Caco-2 (cell line): ENCODE measurements at regions not wholly inside any gene's neighbourhood (a gene's known extent, or its start where the extent isn't known, plus 50 kb on each side); places are given as distances from the start of the nearest gene placed in this dataset.
"Not testable (repeated sequence)": the region's sequence is repeated elsewhere in the genome, so short reads cannot be mapped to it uniquely, and the experiment has no call there.

ENCODE experiments used
- BruUV-seq: library from RNA; stranded (reverse); fragments of 400-500 nt; replicated peaks from 2 replicates; lab custom pipeline; 2021; lab: Mats Ljungman, UMichigan
- CTCF ChIA-PET: fragments of 300-600 bp; sonication (Branson Sonifier 250); formaldehyde crosslinking; loops from one replicate; lab custom pipeline; 2022; ENCODE audit warnings: antibody characterized with exemption; lab: Charles Lee
- POLR2A ChIA-PET: fragments of 300-600 bp; sonication (Branson Sonifier 250); formaldehyde crosslinking; loops from one replicate; lab custom pipeline; 2022; ENCODE audit warnings: antibody characterized with exemption; lab: Charles Lee
- DNase-seq, 2 experiments: peaks; one replicate each; pipeline versions ENCODE4 v3.0.0 to v3.0.0-alpha.2; 2020 to 2022
- H3K27me3 ChIP-seq: replicated peaks from 2 replicates; pipeline ENCODE4 v1.6.0; 2011; ENCODE audit warnings: low read length; ENCODE audit not compliant: control insufficient read depth, insufficient read depth
- H3K36me3 ChIP-seq: 2 replicates; pipeline ENCODE4 v1.5.1; 2011; ENCODE audit warnings: low read length; ENCODE audit not compliant: control insufficient read depth, insufficient read depth
- H3K4me1 ChIP-seq: fragments of 250-450 bp; sonication (Bioruptor Pico); 2 replicates; pipeline ENCODE4 v1.5.1; 2020; ENCODE audit warnings: mild to moderate bottlenecking
- H3K4me3 ChIP-seq: 2 replicates; pipeline ENCODE4 v1.5.1; 2011; ENCODE audit warnings: low read depth, mild to moderate bottlenecking, control low read depth, low read length
- H3K9me3 ChIP-seq: fragments of 250-450 bp; sonication (Bioruptor Pico); 2 replicates; pipeline ENCODE4 v1.5.1; 2020; ENCODE audit warnings: mild to moderate bottlenecking, moderate library complexity
- H3K27ac Mint-ChIP-seq: one replicate; pipeline ENCODE4 v1.8.0; 2022; ENCODE audit warnings: mixed read lengths; ENCODE audit not compliant: unreplicated experiment
- H3K27me3 Mint-ChIP-seq: one replicate; pipeline ENCODE4 v1.8.0; 2022; ENCODE audit warnings: mixed read lengths; ENCODE audit not compliant: insufficient read depth, unreplicated experiment
- H3K36me3 Mint-ChIP-seq: one replicate; pipeline ENCODE4 v1.8.0; 2022; ENCODE audit warnings: mild to moderate bottlenecking, mixed read lengths; ENCODE audit not compliant: insufficient read depth, unreplicated experiment
- H3K4me1 Mint-ChIP-seq: one replicate; pipeline ENCODE4 v1.8.0; 2022; ENCODE audit warnings: low read depth, mixed read lengths; ENCODE audit not compliant: unreplicated experiment
- H3K4me3 Mint-ChIP-seq: one replicate; pipeline ENCODE4 v1.8.0; 2022; ENCODE audit warnings: mild to moderate bottlenecking, moderate library complexity, mixed read lengths; ENCODE audit not compliant: unreplicated experiment
- H3K9me3 Mint-ChIP-seq: one replicate; pipeline ENCODE4 v1.8.0; 2022; ENCODE audit warnings: mixed read lengths; ENCODE audit not compliant: unreplicated experiment
- CTCF ChIP-seq, 2 experiments: fragments of 200-600 bp in 1 of 2; IDR thresholded peaks; 1 replicate in 1 of 2; 2 replicates in 1 of 2; pipeline versions ENCODE4 v1.5.1 to v1.8.0; 2011 to 2022; ENCODE audit warnings: antibody characterized with exemption in 1 of 2, control low read depth in 1 of 2, inconsistent platforms in 1 of 2, low read depth in 1 of 2, low read length in 1 of 2, mild to moderate bottlenecking in 1 of 2, moderate library complexity in 1 of 2; ENCODE audit not compliant: insufficient read depth in 1 of 2, severe bottlenecking in 1 of 2, unreplicated experiment in 1 of 2
- intact Hi-C: fragments of 100-400 bp; cut with micrococcal nuclease; formaldehyde crosslinking; loops from one replicate; pipeline ENCODE4 v1.10.0; 2022; ENCODE audit not compliant: unreplicated experiment

- ChIA-PET CTCF (no interaction called here), POLR2A (no interaction called here)
- no peaks in the 10 kb centered on the region for H3K36me3 ChIP-seq
- H3K4me1 ChIP-seq, result no peaks in the 10 kb centered on the region
- H3K4me1 Mint-ChIP-seq, result peaks cover 2% of the 10 kb centered on the region
- no peak overlapping the region for H3K27ac Mint-ChIP-seq
- peaks cover 9% of the 10 kb centered on the region for H3K9me3 Mint-ChIP-seq
- H3K4me3 Mint-ChIP-seq, result no peak overlapping the region
- no peaks in the 10 kb centered on the region for H3K27me3 Mint-ChIP-seq
- no peak for TF ChIP-seq CTCF (IDR thresholded peaks at IDR 0.05; ENCODE audit: insufficient read depth in 1 of 2, low read depth in 1 of 2, low read length in 1 of 2, severe bottlenecking in 1 of 2, unreplicated experiment in 1 of 2)
- H3K4me3 ChIP-seq, result no peak overlapping the region
- BruUV-seq, result no TSS peak
- H3K9me3 ChIP-seq, result no peaks in the 10 kb centered on the region
- no peak for DNase-seq
- no peaks in the 10 kb centered on the region for H3K36me3 Mint-ChIP-seq
- H3K27me3 ChIP-seq, result no peaks in the 10 kb centered on the region
- intact Hi-C loops, result no loop called here
Observed at GRCh38 chr5:68021227-68021626, 194.3 kb upstream of the PIK3R1 start.

GRCh38 chr5:68020461-68020969, 195.0 kb upstream of the PIK3R1 start:
- DNase-seq, H3K9me3 ChIP-seq, H3K9me3 Mint-ChIP-seq, H3K4me3 ChIP-seq, CTCF ChIA-PET, H3K4me3 Mint-ChIP-seq, H3K4me1 ChIP-seq, POLR2A ChIA-PET, intact Hi-C loops, H3K36me3 Mint-ChIP-seq, H3K27me3 ChIP-seq, H3K27me3 Mint-ChIP-seq, BruUV-seq, H3K27ac Mint-ChIP-seq, H3K4me1 Mint-ChIP-seq, H3K36me3 ChIP-seq: not testable (repeated sequence)

GRCh38 chr5:68015381-68016302, 199.9 kb upstream of the PIK3R1 start:
- H3K27ac Mint-ChIP-seq, result peak overlapping the region; percentile 5
- no TSS peak for BruUV-seq
- CTCF ChIA-PET, result no interaction called here

More at GRCh38 chr5:68015381-68016302, 199.9 kb upstream of the PIK3R1 start:
- Mint-ChIP-seq H3K4me3 (no peak overlapping the region), H3K9me3 (peaks cover 9% of the 10 kb centered on the region), H3K4me1 (no peaks in the 10 kb centered on the region), H3K36me3 (no peaks in the 10 kb centered on the region), H3K27me3 (no peaks in the 10 kb centered on the region)
- H3K4me3 ChIP-seq, result no peak overlapping the region
- H3K36me3 ChIP-seq, result no peaks in the 10 kb centered on the region
- no peaks in the 10 kb centered on the region for H3K27me3 ChIP-seq
- intact Hi-C loops, result no loop called here
- DNase-seq, result no peak
- H3K4me1 ChIP-seq, result no peaks in the 10 kb centered on the region
- TF ChIP-seq CTCF (IDR thresholded peaks at IDR 0.05; ENCODE audit: insufficient read depth in 1 of 2, low read depth in 1 of 2, low read length in 1 of 2, severe bottlenecking in 1 of 2, unreplicated experiment in 1 of 2), result no peak
- no peaks in the 10 kb centered on the region for H3K9me3 ChIP-seq
- POLR2A ChIA-PET, result no interaction called here
